Calu3 (cell line): ENCODE measurements at regions not wholly inside any gene's neighbourhood (a gene's known extent, or its start where the extent isn't known, plus 50 kb on each side); places are given as distances from the start of the nearest gene placed in this dataset.

Experiments
- BruUV-seq: library from RNA; stranded (reverse); fragments of 400-500 nt; replicated peaks from 2 replicates; lab custom pipeline; 2021; lab: Mats Ljungman, UMichigan
- CTCF ChIA-PET: fragments of 300-600 bp; sonication (Branson Sonifier 250); formaldehyde crosslinking; loops from one replicate; lab custom pipeline; 2022; ENCODE audit warnings: antibody characterized with exemption; lab: Charles Lee
- DNase-seq: peaks from one replicate; pipeline ENCODE4 v3.0.0; 2022
- H3K27ac Mint-ChIP-seq: one replicate; pipeline ENCODE4 v1.8.0; 2022; ENCODE audit warnings: mixed read lengths; ENCODE audit not compliant: unreplicated experiment
- H3K27me3 Mint-ChIP-seq: one replicate; pipeline ENCODE4 v1.8.0; 2022; ENCODE audit warnings: mixed read lengths; ENCODE audit not compliant: unreplicated experiment
- H3K36me3 Mint-ChIP-seq: one replicate; pipeline ENCODE4 v1.8.0; 2022; ENCODE audit warnings: mild to moderate bottlenecking, moderate library complexity, mixed read lengths; ENCODE audit not compliant: insufficient read depth, unreplicated experiment
- H3K4me1 Mint-ChIP-seq: one replicate; pipeline ENCODE4 v1.8.0; 2022; ENCODE audit warnings: mild to moderate bottlenecking, low read depth, mixed read lengths; ENCODE audit not compliant: unreplicated experiment
- H3K4me3 Mint-ChIP-seq: one replicate; pipeline ENCODE4 v1.8.0; 2022; ENCODE audit warnings: mild to moderate bottlenecking, low read depth, moderate library complexity, mixed read lengths; ENCODE audit not compliant: unreplicated experiment
- H3K9me3 Mint-ChIP-seq: one replicate; pipeline ENCODE4 v1.8.0; 2022; ENCODE audit warnings: low read depth, mixed read lengths; ENCODE audit not compliant: unreplicated experiment
- intact Hi-C: fragments of 100-400 bp; cut with micrococcal nuclease; formaldehyde crosslinking; loops from one replicate; pipeline ENCODE4 v1.10.0; 2022; ENCODE audit not compliant: unreplicated experiment
- TF ChIP-seq, protein P1 (sequence below): fragments of 200-600 bp; IDR thresholded peaks from one replicate; pipeline ENCODE4 v1.8.0; 2022; ENCODE audit warnings: antibody characterized with exemption; ENCODE audit not compliant: unreplicated experiment

DNA sequence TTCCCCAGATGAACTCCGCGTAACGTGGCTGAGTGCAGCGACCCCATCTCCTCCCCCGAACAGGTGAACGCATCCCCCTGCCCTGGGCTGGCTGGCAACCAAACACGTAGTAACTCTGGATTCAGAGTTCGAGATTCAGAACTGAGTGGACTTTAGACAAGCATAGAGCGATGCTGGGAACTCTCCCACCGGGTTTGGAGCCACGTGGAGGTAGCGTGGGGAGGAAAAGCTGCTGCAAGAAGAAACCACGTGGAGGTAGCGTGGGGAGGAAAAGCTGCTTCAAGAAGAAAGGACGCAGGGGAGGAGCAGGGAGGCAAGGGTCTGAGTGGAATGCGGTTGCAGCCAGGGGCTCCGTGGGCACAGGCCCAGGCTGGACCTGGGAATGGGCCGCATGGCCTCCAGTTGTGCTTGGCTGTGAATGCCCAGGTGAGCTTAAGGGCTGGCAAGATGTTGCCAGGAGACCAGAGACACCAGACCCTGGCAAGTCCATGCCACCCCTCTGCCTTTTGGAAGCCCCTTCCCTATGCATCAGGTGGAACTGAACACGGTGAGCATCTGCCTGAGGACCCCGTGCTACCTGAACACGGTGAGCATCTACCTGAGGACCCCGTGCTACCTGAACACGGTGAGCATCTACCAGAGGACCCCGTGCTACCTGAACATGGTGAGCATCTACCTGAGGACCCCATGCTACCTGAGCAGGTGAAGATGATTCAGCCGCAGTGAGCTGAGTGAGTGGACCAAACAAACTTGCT lies 118.0 kb upstream of the FRMD1 start:
- Mint-ChIP-seq H3K36me3 (peaks cover 13% of the 10 kb centered on the region), H3K4me3 (no peak overlapping the region), H3K27me3 (peaks cover 89% of the 10 kb centered on the region), H3K4me1 (peaks cover 20% of the 10 kb centered on the region), H3K27ac (no peak overlapping the region), H3K9me3 (no peaks in the 10 kb centered on the region)
- BruUV-seq, result no TSS peak
- TF ChIP-seq, protein P1, sequence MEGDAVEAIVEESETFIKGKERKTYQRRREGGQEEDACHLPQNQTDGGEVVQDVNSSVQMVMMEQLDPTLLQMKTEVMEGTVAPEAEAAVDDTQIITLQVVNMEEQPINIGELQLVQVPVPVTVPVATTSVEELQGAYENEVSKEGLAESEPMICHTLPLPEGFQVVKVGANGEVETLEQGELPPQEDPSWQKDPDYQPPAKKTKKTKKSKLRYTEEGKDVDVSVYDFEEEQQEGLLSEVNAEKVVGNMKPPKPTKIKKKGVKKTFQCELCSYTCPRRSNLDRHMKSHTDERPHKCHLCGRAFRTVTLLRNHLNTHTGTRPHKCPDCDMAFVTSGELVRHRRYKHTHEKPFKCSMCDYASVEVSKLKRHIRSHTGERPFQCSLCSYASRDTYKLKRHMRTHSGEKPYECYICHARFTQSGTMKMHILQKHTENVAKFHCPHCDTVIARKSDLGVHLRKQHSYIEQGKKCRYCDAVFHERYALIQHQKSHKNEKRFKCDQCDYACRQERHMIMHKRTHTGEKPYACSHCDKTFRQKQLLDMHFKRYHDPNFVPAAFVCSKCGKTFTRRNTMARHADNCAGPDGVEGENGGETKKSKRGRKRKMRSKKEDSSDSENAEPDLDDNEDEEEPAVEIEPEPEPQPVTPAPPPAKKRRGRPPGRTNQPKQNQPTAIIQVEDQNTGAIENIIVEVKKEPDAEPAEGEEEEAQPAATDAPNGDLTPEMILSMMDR, result no peak
- CTCF ChIA-PET, result interaction anchor here (0.6 to 1.2 kb wide), 3 partner anchors 23 to 1270 kb away, joined by 3 read pairs; no protein-coding TSS in a partner anchor
- DNase-seq, result no peak
- intact Hi-C loops, result no loop called here

DNA sequence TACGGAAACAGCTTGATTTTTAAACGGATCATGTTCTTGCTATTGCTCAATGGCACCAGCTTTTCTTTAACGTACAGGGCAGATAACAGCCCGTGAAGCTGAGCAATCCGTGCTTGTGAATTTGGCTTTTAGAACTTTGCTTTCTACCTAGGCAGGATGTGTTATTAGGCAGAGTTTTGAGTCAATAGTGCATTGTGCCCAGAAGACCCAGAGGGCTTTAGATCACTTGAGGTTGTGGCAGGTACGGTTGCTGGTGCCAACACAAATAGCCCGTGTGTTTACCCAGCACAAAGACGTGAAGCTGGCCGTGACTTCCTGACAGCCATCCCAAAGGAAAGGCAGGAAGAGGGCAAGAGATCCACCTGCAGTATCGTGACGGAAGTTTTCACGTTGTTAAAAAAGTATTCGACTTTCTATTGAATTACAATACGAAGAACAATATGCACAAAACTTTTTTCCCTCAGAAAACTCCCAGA lies 117.4 kb upstream of the FRMD1 start:
- no TSS peak for BruUV-seq
- TF ChIP-seq, protein P1, result no peak
- peaks cover 13% of the 10 kb centered on the region for H3K36me3 Mint-ChIP-seq
- CTCF ChIA-PET, result interaction anchor here (0.6 to 1.2 kb wide), 3 partner anchors 22 to 1270 kb away, joined by 3 read pairs; no protein-coding TSS in a partner anchor
- H3K27ac Mint-ChIP-seq, result no peak overlapping the region
- H3K4me3 Mint-ChIP-seq, result no peak overlapping the region
- DNase-seq, result peak; percentile 25
- peaks cover 26% of the 10 kb centered on the region for H3K4me1 Mint-ChIP-seq
- H3K27me3 Mint-ChIP-seq, result peaks cover 89% of the 10 kb centered on the region
- no peaks in the 10 kb centered on the region for H3K9me3 Mint-ChIP-seq
- intact Hi-C loops, result no loop called here

DNA sequence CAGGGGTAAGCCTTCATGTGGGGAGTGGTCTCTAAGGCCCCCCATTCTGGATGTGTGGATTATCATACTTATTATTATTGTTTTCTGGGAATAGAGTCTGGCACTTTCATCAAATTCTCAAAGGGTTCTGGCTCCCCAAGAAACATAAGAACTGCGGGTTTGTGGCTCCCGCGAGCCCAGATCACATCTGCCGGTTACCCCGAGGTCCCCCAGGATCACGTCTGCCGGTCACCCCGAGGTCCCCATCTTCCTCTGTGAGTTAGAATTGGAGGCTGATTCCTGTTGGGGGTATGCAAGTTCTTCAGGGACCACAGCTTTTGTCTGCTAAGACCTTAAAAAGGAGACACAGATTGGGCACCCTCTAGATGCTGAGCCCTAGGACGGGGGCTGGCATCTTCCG lies 116.7 kb upstream of the FRMD1 start:
- H3K9me3 Mint-ChIP-seq, result no peaks in the 10 kb centered on the region
- CTCF ChIA-PET, result interaction anchor here (1.0 to 1.1 kb wide), 2 partner anchors 13 to 130 kb away, joined by 3 read pairs; no protein-coding TSS in a partner anchor
- no TSS peak for BruUV-seq

DNA sequence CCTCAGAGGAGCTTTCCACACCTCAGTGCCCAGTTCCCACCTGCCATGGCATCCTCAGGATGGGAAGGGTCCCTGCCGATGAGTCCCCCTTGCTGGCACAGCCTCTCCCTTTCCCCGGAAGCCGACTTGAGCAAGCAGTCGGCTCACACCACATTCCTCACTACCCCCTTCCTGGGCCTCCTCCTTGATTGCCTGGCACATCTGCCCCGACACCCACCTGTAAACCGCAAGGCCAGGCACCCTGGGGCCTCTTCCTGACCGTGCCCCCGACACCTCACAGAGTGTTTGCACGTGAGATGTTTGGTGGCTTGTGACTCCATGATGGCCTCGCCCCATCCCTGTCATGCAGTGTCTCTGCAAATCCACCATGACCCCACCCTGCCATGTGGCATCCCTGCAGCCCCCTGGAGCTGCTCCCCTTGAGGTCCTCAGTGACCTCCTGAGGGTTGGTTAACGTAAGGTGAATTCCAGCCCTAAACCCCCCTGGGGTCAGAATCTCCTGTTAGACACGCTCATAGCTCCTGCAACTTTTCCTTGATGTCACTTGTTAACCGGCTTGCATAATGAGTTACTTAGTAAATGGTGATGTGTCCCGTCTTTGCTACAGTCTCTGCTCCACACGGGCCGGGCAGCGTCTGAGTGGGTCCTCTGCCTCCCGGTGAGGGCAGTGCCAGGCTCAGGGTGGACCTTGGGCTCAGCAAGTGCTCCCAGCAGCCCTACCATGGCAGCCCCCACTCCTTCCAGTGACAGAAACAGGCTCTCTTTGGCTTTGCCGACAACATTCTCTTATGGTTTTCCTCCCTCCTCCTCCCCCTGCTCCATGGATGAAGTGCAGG lies 115.9 kb upstream of the FRMD1 start:
- BruUV-seq, result no TSS peak
- Mint-ChIP-seq H3K36me3 (peaks cover 13% of the 10 kb centered on the region), H3K27me3 (peaks cover 89% of the 10 kb centered on the region), H3K4me1 (peaks cover 26% of the 10 kb centered on the region), H3K9me3 (no peaks in the 10 kb centered on the region), H3K4me3 (no peak overlapping the region), H3K27ac (peak overlapping the region; percentile 12)
- CTCF ChIA-PET, result interaction anchor here (1.0 kb wide), 1 partner anchor 12 kb away, joined by 3 read pairs; no protein-coding TSS in a partner anchor
- intact Hi-C loops, result no loop called here
- TF ChIP-seq, protein P1, result no peak
- no peak for DNase-seq

More for the DNA sequence above, 116.7 kb upstream of the FRMD1 start:
- H3K27me3 Mint-ChIP-seq, result peaks cover 89% of the 10 kb centered on the region
- DNase-seq, result no peak
- no peak overlapping the region for H3K27ac Mint-ChIP-seq
- H3K36me3 Mint-ChIP-seq, result peaks cover 13% of the 10 kb centered on the region
- intact Hi-C loops, result no loop called here
- H3K4me3 Mint-ChIP-seq, result no peak overlapping the region
- TF ChIP-seq, protein P1, result no peak
- peaks cover 26% of the 10 kb centered on the region for H3K4me1 Mint-ChIP-seq
